SU-DHL-6 (cell line): ENCODE measurements at regions not wholly inside any gene's neighbourhood (a gene's known extent, or its start where the extent isn't known, plus 50 kb on each side); places are given as distances from the start of the nearest gene placed in this dataset.
"Not testable (repeated sequence)": the region's sequence is repeated elsewhere in the genome, so short reads cannot be mapped to it uniquely, and the experiment has no call there.

Experiments
- H2AFZ ChIP-seq: fragments of 200-600 bp; sonication (generic); 2 replicates; pipeline ENCODE4 v1.6.1; 2014; ENCODE audit warnings: low read depth, mild to moderate bottlenecking, moderate library complexity, mixed read lengths, antibody characterized with exemption, low read length; ENCODE audit not compliant: severe bottlenecking
- H3F3A ChIP-seq: fragments of 200-600 bp; shearing (Covaris generic); 2 replicates; pipeline ENCODE4 v1.6.0; 2016; ENCODE audit warnings: antibody characterized with exemption, mild to moderate bottlenecking; ENCODE audit not compliant: insufficient read depth
- H3K27ac ChIP-seq: fragments of 200-600 bp; sonication (generic); 2 replicates; pipeline ENCODE4 v1.5.1; 2016; ENCODE audit warnings: low read depth, mild to moderate bottlenecking, low read length, moderate library complexity, mixed read lengths
- H3K27me3 ChIP-seq: fragments of 200-600 bp; sonication (generic), shearing (Covaris generic); 2 replicates; pipeline ENCODE4 v1.6.0; 2014; ENCODE audit warnings: mild to moderate bottlenecking, low read length
- H3K36me3 ChIP-seq: fragments of 200-600 bp; sonication (generic); 2 replicates; pipeline ENCODE4 v1.6.1; 2014; ENCODE audit warnings: mild to moderate bottlenecking, low read length, mixed read lengths
- H3K4me2 ChIP-seq: fragments of 300-600, 200-600 bp; shearing (Covaris generic), sonication (generic); 2 replicates; pipeline ENCODE4 v1.6.0; 2014; ENCODE audit warnings: low read length, low read depth, mild to moderate bottlenecking; ENCODE audit not compliant: poor library complexity, severe bottlenecking
- H3K4me3 ChIP-seq: fragments of 200-600 bp; sonication (generic); 2 replicates; pipeline ENCODE4 v1.5.1; 2014; ENCODE audit warnings: antibody characterized with exemption, low read length, mild to moderate bottlenecking, mixed read lengths; ENCODE audit not compliant: insufficient read depth, poor library complexity, severe bottlenecking
- H3K79me2 ChIP-seq: fragments of 200-600 bp; sonication (generic); 2 replicates; pipeline ENCODE4 v1.6.1; 2014; ENCODE audit warnings: mild to moderate bottlenecking, low read length, moderate library complexity; ENCODE audit not compliant: insufficient read depth
- H3K9ac ChIP-seq: fragments of 200-600 bp; sonication (generic); 2 replicates; pipeline ENCODE4 v1.7.0; 2014; ENCODE audit warnings: mild to moderate bottlenecking, low read length
- H3K9me2 ChIP-seq: fragments of 200-600 bp; sonication (generic); replicated peaks from 2 replicates; pipeline ENCODE4 v1.6.1; 2014; ENCODE audit warnings: low read length; ENCODE audit not compliant: insufficient read depth
- H3K9me3 ChIP-seq: fragments of 200-600 bp; sonication (generic); 2 replicates; pipeline ENCODE4 v1.6.1; 2014; ENCODE audit warnings: low read length, mixed read lengths; ENCODE audit not compliant: insufficient read depth
- H4K20me1 ChIP-seq: fragments of 200-600 bp; sonication (generic); 2 replicates; pipeline ENCODE4 v1.6.1; 2014; ENCODE audit warnings: low read depth, mild to moderate bottlenecking, antibody characterized with exemption, low read length, moderate library complexity, mixed read lengths
- EZH2phosphoT487 ChIP-seq: fragments of 200-600 bp; sonication (generic), shearing (Covaris generic); conservative IDR thresholded peaks from 2 replicates; pipeline ENCODE4 v1.6.1; 2018; ENCODE audit warnings: mild to moderate bottlenecking, antibody characterized with exemption, low read length, moderate library complexity, mixed read lengths
- TF ChIP-seq, protein P1 (sequence below): fragments of 200-600 bp; sonication (generic); IDR thresholded peaks from one replicate; pipeline ENCODE4 v1.5.1; 2017; ENCODE audit warnings: antibody characterized with exemption, mild to moderate bottlenecking, low read length, moderate library complexity; ENCODE audit not compliant: insufficient read depth, poor library complexity, severe bottlenecking

DNA sequence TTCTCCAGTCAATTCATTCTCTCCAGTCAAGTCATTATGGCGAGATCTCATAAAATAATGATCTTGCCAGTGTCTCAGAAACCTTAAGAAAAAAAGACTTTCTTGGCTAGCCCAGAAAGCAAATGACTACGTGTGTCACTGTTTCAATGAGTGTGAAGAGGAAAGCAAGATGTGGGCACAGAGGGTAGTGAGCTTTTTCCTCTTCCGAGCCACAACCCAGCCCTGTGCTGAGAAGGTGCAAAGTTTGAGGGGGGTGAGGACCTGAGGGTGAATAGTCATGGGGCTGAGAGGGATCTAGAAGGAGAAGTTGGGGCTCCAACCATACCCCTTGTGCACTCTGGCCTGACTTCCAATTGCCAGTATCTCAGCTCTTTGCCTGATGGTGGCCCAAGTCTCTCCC is 85.6 kb upstream of the EGFL6 start:
- H3K4me2 ChIP-seq, result no peak overlapping the region
- TF ChIP-seq, protein P1, sequence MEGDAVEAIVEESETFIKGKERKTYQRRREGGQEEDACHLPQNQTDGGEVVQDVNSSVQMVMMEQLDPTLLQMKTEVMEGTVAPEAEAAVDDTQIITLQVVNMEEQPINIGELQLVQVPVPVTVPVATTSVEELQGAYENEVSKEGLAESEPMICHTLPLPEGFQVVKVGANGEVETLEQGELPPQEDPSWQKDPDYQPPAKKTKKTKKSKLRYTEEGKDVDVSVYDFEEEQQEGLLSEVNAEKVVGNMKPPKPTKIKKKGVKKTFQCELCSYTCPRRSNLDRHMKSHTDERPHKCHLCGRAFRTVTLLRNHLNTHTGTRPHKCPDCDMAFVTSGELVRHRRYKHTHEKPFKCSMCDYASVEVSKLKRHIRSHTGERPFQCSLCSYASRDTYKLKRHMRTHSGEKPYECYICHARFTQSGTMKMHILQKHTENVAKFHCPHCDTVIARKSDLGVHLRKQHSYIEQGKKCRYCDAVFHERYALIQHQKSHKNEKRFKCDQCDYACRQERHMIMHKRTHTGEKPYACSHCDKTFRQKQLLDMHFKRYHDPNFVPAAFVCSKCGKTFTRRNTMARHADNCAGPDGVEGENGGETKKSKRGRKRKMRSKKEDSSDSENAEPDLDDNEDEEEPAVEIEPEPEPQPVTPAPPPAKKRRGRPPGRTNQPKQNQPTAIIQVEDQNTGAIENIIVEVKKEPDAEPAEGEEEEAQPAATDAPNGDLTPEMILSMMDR, result no peak
- TF ChIP-seq EZH2phosphoT487, result no peak
- H3K9ac ChIP-seq, result no peak overlapping the region
- H3K79me2 ChIP-seq, result no peaks in the 10 kb centered on the region
- no peaks in the 10 kb centered on the region for H3K9me2 ChIP-seq
- no peaks in the 10 kb centered on the region for H4K20me1 ChIP-seq
- H2AFZ ChIP-seq, result no peak overlapping the region
- no peak overlapping the region for H3K27ac ChIP-seq
- no peaks in the 10 kb centered on the region for H3K9me3 ChIP-seq
- H3K36me3 ChIP-seq, result no peaks in the 10 kb centered on the region
- H3K4me3 ChIP-seq, result no peak overlapping the region
- peaks cover 11% of the 10 kb centered on the region for H3F3A ChIP-seq
- H3K27me3 ChIP-seq, result no peaks in the 10 kb centered on the region

DNA sequence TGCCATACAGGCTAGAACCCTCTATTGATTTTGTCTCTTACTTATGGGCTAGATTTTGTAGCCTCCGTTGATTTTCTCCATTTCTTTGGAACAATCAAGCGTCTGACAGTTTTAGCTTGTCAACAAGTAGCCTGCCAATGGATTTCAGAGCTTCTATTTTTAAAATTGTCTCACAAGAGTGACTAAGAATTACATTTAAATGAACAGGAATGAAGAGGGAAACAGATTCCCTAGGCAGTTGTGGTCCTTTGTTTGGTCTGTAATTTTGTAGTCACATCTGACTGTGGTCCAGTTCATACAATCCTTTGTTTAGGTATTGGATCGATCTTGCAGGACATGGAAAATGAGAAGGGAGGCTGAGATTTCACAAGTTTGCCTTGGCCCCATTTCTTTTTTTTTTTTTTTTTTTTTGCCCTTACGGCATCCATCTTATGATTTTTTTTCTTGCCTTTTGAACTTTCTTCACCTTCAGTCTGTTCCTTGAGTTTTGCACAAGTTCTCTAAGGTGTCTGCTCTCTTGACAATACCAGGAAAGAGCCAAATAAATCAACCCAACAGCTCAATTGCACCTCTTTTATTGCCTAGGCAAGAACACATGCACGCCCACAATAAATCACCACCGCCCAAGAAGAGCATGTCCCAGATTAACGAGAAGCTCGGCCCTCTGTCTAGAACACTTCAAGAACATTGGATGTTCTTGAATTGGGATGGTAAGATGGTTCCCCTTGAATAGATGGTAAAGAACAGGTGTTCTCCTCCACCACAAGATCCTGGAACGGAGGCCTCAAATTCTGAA is 86.5 kb upstream of the EGFL6 start:
- Histone ChIP-seq H3K9ac (no peak overlapping the region), H3K9me3 (no peaks in the 10 kb centered on the region), H3K36me3 (no peaks in the 10 kb centered on the region), H3K27ac (no peak overlapping the region), H3K79me2 (no peaks in the 10 kb centered on the region), H4K20me1 (no peaks in the 10 kb centered on the region), H3K4me3 (no peak overlapping the region), H3K9me2 (no peaks in the 10 kb centered on the region), H3K4me2 (no peak overlapping the region), H3F3A (peaks cover 9% of the 10 kb centered on the region), H2AFZ (no peak overlapping the region), H3K27me3 (no peaks in the 10 kb centered on the region)
- TF ChIP-seq, protein P1, result no peak
- TF ChIP-seq EZH2phosphoT487, result no peak

DNA sequence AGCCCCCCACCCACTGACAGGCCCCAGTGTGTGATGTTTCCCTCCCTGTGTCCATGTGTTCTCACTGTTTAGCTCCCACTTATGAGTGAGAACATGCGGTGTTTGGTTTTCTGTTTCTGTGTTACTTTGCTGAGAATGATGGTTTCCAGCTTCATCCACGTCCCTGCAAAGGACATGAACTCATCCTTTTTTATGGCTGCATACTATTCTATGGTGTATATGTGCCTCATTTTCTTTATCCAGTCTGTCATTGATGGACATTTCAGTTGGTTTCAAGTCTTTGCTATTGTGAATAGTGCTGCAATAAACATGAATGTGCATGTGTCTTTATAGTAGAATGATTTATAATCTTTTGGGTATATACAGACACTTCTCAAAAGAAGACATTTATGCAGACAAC is 88.6 kb upstream of the EGFL6 start:
- H3K9ac ChIP-seq, H3K79me2 ChIP-seq, H2AFZ ChIP-seq, H3K36me3 ChIP-seq, H3K4me3 ChIP-seq, H3K9me2 ChIP-seq, H3K27ac ChIP-seq, H4K20me1 ChIP-seq, H3K4me2 ChIP-seq, H3F3A ChIP-seq, H3K9me3 ChIP-seq, H3K27me3 ChIP-seq: not testable (repeated sequence)

DNA sequence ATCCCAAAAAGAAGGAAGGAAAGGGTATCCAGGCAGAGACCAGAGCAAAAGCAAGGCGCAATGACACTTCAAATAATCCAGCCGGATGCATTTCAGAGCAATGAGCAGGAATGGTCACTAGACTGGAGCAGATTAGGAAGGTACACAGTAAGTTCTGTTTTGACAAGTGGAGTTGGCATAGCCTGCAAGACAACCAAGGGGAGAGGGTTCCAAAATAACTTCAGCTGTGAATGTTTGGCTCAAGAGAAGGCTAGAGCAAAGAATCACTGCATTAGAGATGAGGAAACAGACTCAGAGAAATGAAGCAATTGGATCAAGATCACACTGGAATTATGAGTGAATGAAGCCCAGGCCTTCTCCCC is 90.0 kb upstream of the EGFL6 start:
- Histone ChIP-seq H2AFZ (no peak overlapping the region), H3K4me3 (no peak overlapping the region), H3K36me3 (no peaks in the 10 kb centered on the region), H3K9me2 (no peaks in the 10 kb centered on the region), H3K79me2 (no peaks in the 10 kb centered on the region), H3K27ac (no peak overlapping the region), H3F3A (no peaks in the 10 kb centered on the region), H3K4me2 (no peak overlapping the region), H3K27me3 (no peaks in the 10 kb centered on the region), H3K9ac (no peak overlapping the region), H4K20me1 (no peaks in the 10 kb centered on the region), H3K9me3 (no peaks in the 10 kb centered on the region)
- TF ChIP-seq, protein P1, result no peak
- no peak for TF ChIP-seq EZH2phosphoT487
